GM12878 (cell line): ENCODE measurements at regions not wholly inside any gene's neighbourhood (a gene's known extent, or its start where the extent isn't known, plus 50 kb on each side); places are given as distances from the start of the nearest gene placed in this dataset.

Experiments
- ATAC-seq: fragments of 200-7000 bp; cut with Tn5 transposase; 3 replicates; pipeline ENCODE4 v1.9.1; 2020; ENCODE audit warnings: mild to moderate bottlenecking, moderate library complexity
- BruUV-seq: library from RNA; stranded (reverse); fragments of 400-500 nt; replicated peaks from 2 replicates; lab custom pipeline; 2021; lab: Mats Ljungman, UMichigan
- CTCF ChIA-PET: fragments of 300-600 bp; sonication (Branson Sonifier 250); formaldehyde crosslinking; extraction: SDS; loops from one replicate; lab custom pipeline; 2021; ENCODE audit warnings: inconsistent platforms; lab: Yijun Ruan, JAX
- POLR2A ChIA-PET: fragments of 350-600 bp; formaldehyde crosslinking; extraction: SDS; loops from one replicate; lab custom pipeline; 2021; ENCODE audit warnings: inconsistent platforms; lab: Charles Lee
- RAD21 ChIA-PET: fragments of 300-600 bp; sonication (Branson Sonifier 250); formaldehyde crosslinking; loops from one replicate; lab custom pipeline; 2023; ENCODE audit warnings: antibody characterized with exemption; ENCODE audit not compliant: unreplicated experiment; lab: Charles Lee
- SMC1A ChIA-PET: fragments of 300-600 bp; sonication (Branson Sonifier 250); formaldehyde crosslinking; loops from one replicate; lab custom pipeline; 2023; ENCODE audit not compliant: unreplicated experiment, uncharacterized antibody; lab: Charles Lee
- DNase-seq: peaks from one replicate; pipeline ENCODE4 v3.0.0-alpha.2; 2011; ENCODE audit warnings: low read depth, low spot score
- FAIRE-seq: peaks from 3 replicates; lab custom pipeline; 2011; peaks lifted over from hg19 to GRCh38; lab: Jason Lieb, UNC
- H2AFZ ChIP-seq: 2 replicates; pipeline ENCODE4 v1.6.0; 2011; ENCODE audit warnings: low read depth, low read length, control low read depth; ENCODE audit not compliant: control insufficient read depth
- H3K27ac ChIP-seq: 2 replicates; pipeline ENCODE4 v1.5.1; 2011; ENCODE audit warnings: control low read depth; ENCODE audit not compliant: control insufficient read depth, insufficient read depth
- H3K27me3 ChIP-seq, 2 experiments: replicated peaks in 1 of 2; 2 replicates each; pipeline versions ENCODE4 v1.6.0 to v1.6.1; 2011; ENCODE audit warnings: low read length in 1 of 2; ENCODE audit not compliant: control insufficient read depth in 2 of 2, insufficient read depth in 2 of 2
- H3K36me3 ChIP-seq, 2 experiments: 2 replicates each; pipeline ENCODE4 v1.5.1; 2011; ENCODE audit warnings: low read length in 1 of 2; ENCODE audit not compliant: control insufficient read depth in 2 of 2, insufficient read depth in 2 of 2
- H3K4me1 ChIP-seq: 2 replicates; pipeline ENCODE4 v1.6.1; 2011; ENCODE audit warnings: mild to moderate bottlenecking, low read length, moderate library complexity, mixed read lengths; ENCODE audit not compliant: control insufficient read depth, insufficient read depth
- H3K4me2 ChIP-seq: 2 replicates; pipeline ENCODE4 v1.6.0; 2011; ENCODE audit warnings: control low read depth; ENCODE audit not compliant: control insufficient read depth, insufficient read depth
- H3K4me3 ChIP-seq: fragments of 200-600 bp; sonication (generic); 2 replicates; pipeline ENCODE4 v1.5.1; 2016
- H3K79me2 ChIP-seq: 2 replicates; pipeline ENCODE4 v1.6.0; 2011; ENCODE audit warnings: low read length; ENCODE audit not compliant: control insufficient read depth, insufficient read depth
- H3K9ac ChIP-seq: 2 replicates; pipeline ENCODE4 v1.8.0; 2011; ENCODE audit warnings: low read length, control low read depth, mixed read lengths; ENCODE audit not compliant: control insufficient read depth, insufficient read depth
- H3K9me3 ChIP-seq: replicated peaks from 3 replicates; pipeline ENCODE4 v1.5.1; 2011; ENCODE audit warnings: mild to moderate bottlenecking, low read length; ENCODE audit not compliant: control insufficient read depth, insufficient read depth
- H4K20me1 ChIP-seq: 2 replicates; pipeline ENCODE4 v1.6.0; 2011; ENCODE audit not compliant: control insufficient read depth, insufficient read depth
- BHLHE40 ChIP-seq, 2 experiments: fragments of 450-650 bp in 1 of 2; IDR thresholded peaks; 2 replicates each; pipeline ENCODE4 v1.6.1; 2011 to 2017; ENCODE audit warnings: low read depth in 2 of 2, borderline replicate concordance in 1 of 2, improper control_type of control experiment in 1 of 2, low read length in 1 of 2, mild to moderate bottlenecking in 1 of 2
- CHD2 ChIP-seq: IDR thresholded peaks from 2 replicates; pipeline ENCODE4 v1.6.1; 2011; ENCODE audit warnings: low read depth, low read length, improper control_type of control experiment, borderline replicate concordance
- DPF2 ChIP-seq: fragments of 450-650 bp; IDR thresholded peaks from 2 replicates; pipeline ENCODE4 v1.6.1; 2017; ENCODE audit warnings: mild to moderate bottlenecking
- POU2F2 ChIP-seq: IDR thresholded peaks from 3 replicates; pipeline ENCODE4 v1.6.1; 2011; ENCODE audit warnings: low read depth, mild to moderate bottlenecking, low read length, borderline replicate concordance
- TBL1XR1 ChIP-seq: IDR thresholded peaks from 2 replicates; pipeline ENCODE4 v1.6.1; 2012; ENCODE audit warnings: low read depth, low read length, improper control_type of control experiment
- ZNF274 ChIP-seq: IDR thresholded peaks from one replicate; pipeline ENCODE4 v1.8.0; 2011; ENCODE audit not compliant: insufficient read length, insufficient read depth
- whole genome bisulfite sequencing: methylation state at CpG from one replicate; pipeline ENCODE4 v1.1.6; 2016; ENCODE audit warnings: low lambda C conversion rate; ENCODE audit not compliant: insufficient replicate concordance, insufficient coverage; ENCODE audit errors: missing lambda C conversion rate; 5-methylcytosine and 5-hydroxymethylcytosine counted together
- in situ Hi-C: fragments of 300-500 bp; cut with MboI; formaldehyde crosslinking; loops from 9 replicates; pipeline ENCODE4 v1.14.3; 2018; ENCODE audit warnings: mixed read lengths
- intact Hi-C: fragments of 100-400 bp; cut with micrococcal nuclease; formaldehyde crosslinking; loops from one replicate; pipeline ENCODE4 v1.14.2; 2022; ENCODE audit not compliant: unreplicated experiment
- TF ChIP-seq, protein P1 (sequence below): fragments of 450-650 bp; formaldehyde crosslinking; IDR thresholded peaks from 2 replicates; pipeline ENCODE4 v1.4.0; 2022; ENCODE audit warnings: mild to moderate bottlenecking, moderate library complexity
- TF ChIP-seq, protein P2 (sequence below): fragments of 450-650 bp; formaldehyde crosslinking; IDR thresholded peaks from 2 replicates; pipeline ENCODE4 v1.4.0; 2020; ENCODE audit warnings: mild to moderate bottlenecking, moderate library complexity

DNA sequence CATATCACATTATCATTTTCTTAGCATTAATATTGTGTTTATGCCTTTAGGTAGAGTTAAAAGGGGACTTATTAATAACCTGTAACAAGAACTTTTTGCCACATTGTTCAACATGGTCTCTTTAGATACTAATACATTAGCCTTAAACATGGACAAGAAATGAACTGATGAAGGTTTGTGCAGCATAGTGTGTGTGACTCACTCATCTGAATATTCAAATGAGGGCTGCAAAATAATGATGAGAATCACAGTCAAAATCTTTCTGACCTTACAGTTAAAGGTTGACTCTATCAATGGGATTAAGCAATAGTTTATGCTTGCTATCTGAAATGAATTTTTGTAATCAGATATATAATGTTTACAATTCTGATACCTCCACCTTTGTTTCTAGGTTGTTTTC lies 1189.3 kb upstream of the CITED2 start:
- in situ Hi-C loops = no loop called here
- TF ChIP-seq BHLHE40 (IDR thresholded peaks at IDR 0.05; ENCODE audit: borderline replicate concordance in 1 of 2, low read depth in 2 of 2, low read length in 1 of 2) = no peak

DNA sequence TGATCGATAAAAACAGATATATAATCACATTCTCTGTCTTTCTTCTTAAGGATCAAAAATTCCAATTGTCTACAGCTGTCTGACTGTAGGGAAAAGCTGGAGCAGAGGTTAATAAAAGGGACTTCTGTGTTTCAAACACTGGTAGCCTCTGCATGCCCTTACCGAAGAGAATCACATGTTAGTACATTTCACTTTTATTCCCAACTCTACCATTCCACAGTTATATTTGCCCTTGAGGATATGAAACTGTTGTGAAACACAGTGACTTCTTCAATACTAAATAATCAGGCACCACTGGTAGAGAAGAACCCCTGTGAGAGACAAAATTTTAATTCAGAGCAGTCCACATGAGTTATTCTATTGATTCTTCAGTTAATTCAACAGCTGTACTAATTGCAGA lies 1187.3 kb upstream of the CITED2 start:
- ChIA-PET RAD21 (no interaction called here), CTCF (interaction anchor here (1.0 kb wide), 1 partner anchor 11 kb away, joined by 4 read pairs; no protein-coding TSS in a partner anchor), POLR2A (no interaction called here), SMC1A (interaction anchor here (1.3 kb wide), 1 partner anchor 20 kb away, joined by 4 read pairs; no protein-coding TSS in a partner anchor)
- in situ Hi-C loops = no loop called here
- Histone ChIP-seq H3K4me2 (no peak overlapping the region), H4K20me1 (no peaks in the 10 kb centered on the region), H3K36me3 (no peaks in the 10 kb centered on the region), H3K27me3 (no peaks in the 10 kb centered on the region), H3K9me3 (no peaks in the 10 kb centered on the region), H3K79me2 (no peaks in the 10 kb centered on the region), H2AFZ (no peak overlapping the region), H3K4me3 (no peak overlapping the region), H3K4me1 (no peaks in the 10 kb centered on the region), H3K9ac (no peak overlapping the region), H3K27ac (no peak overlapping the region)
- FAIRE-seq (no peak), DNase-seq (no peak), ATAC-seq (no peak)
- BruUV-seq = no TSS peak
- WGBS = 90% methylated on average over 2 of the region's 2 CpGs
- intact Hi-C loops = no loop called here
- TF ChIP-seq DPF2 = no peak
- no peak for TF ChIP-seq TBL1XR1
- TF ChIP-seq CHD2 = no peak
- TF ChIP-seq, protein P1, sequence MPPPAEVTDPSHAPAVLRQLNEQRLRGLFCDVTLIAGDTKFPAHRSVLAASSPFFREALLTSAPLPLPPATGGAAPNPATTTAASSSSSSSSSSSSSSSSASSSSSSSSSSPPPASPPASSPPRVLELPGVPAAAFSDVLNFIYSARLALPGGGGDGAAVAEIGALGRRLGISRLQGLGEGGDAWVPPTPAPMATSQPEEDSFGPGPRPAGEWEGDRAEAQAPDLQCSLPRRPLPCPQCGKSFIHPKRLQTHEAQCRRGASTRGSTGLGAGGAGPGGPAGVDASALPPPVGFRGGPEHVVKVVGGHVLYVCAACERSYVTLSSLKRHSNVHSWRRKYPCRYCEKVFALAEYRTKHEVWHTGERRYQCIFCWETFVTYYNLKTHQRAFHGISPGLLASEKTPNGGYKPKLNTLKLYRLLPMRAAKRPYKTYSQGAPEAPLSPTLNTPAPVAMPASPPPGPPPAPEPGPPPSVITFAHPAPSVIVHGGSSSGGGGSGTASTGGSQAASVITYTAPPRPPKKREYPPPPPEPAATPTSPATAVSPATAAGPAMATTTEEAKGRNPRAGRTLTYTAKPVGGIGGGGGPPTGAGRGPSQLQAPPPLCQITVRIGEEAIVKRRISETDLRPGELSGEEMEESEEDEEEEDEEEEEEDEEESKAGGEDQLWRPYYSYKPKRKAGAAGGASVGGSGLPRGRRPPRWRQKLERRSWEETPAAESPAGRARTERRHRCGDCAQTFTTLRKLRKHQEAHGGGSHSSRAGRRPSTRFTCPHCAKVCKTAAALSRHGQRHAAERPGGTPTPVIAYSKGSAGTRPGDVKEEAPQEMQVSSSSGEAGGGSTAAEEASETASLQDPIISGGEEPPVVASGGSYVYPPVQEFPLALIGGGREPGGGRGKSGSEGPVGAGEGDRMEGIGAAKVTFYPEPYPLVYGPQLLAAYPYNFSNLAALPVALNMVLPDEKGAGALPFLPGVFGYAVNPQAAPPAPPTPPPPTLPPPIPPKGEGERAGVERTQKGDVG = no peak
- no peak for TF ChIP-seq ZNF274
- TF ChIP-seq, protein P2, sequence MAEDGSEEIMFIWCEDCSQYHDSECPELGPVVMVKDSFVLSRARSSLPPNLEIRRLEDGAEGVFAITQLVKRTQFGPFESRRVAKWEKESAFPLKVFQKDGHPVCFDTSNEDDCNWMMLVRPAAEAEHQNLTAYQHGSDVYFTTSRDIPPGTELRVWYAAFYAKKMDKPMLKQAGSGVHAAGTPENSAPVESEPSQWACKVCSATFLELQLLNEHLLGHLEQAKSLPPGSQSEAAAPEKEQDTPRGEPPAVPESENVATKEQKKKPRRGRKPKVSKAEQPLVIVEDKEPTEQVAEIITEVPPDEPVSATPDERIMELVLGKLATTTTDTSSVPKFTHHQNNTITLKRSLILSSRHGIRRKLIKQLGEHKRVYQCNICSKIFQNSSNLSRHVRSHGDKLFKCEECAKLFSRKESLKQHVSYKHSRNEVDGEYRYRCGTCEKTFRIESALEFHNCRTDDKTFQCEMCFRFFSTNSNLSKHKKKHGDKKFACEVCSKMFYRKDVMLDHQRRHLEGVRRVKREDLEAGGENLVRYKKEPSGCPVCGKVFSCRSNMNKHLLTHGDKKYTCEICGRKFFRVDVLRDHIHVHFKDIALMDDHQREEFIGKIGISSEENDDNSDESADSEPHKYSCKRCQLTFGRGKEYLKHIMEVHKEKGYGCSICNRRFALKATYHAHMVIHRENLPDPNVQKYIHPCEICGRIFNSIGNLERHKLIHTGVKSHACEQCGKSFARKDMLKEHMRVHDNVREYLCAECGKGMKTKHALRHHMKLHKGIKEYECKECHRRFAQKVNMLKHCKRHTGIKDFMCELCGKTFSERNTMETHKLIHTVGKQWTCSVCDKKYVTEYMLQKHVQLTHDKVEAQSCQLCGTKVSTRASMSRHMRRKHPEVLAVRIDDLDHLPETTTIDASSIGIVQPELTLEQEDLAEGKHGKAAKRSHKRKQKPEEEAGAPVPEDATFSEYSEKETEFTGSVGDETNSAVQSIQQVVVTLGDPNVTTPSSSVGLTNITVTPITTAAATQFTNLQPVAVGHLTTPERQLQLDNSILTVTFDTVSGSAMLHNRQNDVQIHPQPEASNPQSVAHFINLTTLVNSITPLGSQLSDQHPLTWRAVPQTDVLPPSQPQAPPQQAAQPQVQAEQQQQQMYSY (CRISPR knock-in tag) = no peak
- no peak for TF ChIP-seq POU2F2

More for the DNA sequence above, 1189.3 kb upstream of the CITED2 start:
- Histone ChIP-seq H3K9me3 (no peaks in the 10 kb centered on the region), H3K4me3 (no peak overlapping the region), H3K27ac (no peak overlapping the region), H3K27me3 (no peaks in the 10 kb centered on the region), H3K4me1 (no peaks in the 10 kb centered on the region), H4K20me1 (no peaks in the 10 kb centered on the region), H3K79me2 (no peaks in the 10 kb centered on the region), H3K4me2 (no peak overlapping the region), H2AFZ (no peak overlapping the region), H3K36me3 (no peaks in the 10 kb centered on the region), H3K9ac (no peak overlapping the region)
- ChIA-PET POLR2A (no interaction called here), SMC1A (no interaction called here), CTCF (no interaction called here), RAD21 (no interaction called here)
- no peak for DNase-seq
- BruUV-seq = no TSS peak
- no peak for ATAC-seq
- no peak for FAIRE-seq
- intact Hi-C loops = no loop called here
